ENCODE measurements at regions not wholly inside any gene's neighbourhood (a gene's known extent, or its start where the extent isn't known, plus 50 kb on each side); places are given as distances from the start of the nearest gene placed in this dataset.

GRCh38 chr7:88638583-88638982, 120.9 kb upstream of the ZNF804B start:
- TF ChIP-seq, protein P1, sequence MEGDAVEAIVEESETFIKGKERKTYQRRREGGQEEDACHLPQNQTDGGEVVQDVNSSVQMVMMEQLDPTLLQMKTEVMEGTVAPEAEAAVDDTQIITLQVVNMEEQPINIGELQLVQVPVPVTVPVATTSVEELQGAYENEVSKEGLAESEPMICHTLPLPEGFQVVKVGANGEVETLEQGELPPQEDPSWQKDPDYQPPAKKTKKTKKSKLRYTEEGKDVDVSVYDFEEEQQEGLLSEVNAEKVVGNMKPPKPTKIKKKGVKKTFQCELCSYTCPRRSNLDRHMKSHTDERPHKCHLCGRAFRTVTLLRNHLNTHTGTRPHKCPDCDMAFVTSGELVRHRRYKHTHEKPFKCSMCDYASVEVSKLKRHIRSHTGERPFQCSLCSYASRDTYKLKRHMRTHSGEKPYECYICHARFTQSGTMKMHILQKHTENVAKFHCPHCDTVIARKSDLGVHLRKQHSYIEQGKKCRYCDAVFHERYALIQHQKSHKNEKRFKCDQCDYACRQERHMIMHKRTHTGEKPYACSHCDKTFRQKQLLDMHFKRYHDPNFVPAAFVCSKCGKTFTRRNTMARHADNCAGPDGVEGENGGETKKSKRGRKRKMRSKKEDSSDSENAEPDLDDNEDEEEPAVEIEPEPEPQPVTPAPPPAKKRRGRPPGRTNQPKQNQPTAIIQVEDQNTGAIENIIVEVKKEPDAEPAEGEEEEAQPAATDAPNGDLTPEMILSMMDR (conservative IDR thresholded peaks at IDR 0.05; ENCODE audit: low read depth, low read length), result no peak
- TF ChIP-seq EZH2 (IDR thresholded peaks at IDR 0.05; ENCODE audit: borderline replicate concordance, low read depth, low read length, poor library complexity, severe bottlenecking), result no peak

All from A673 (cell line).